ENCODE measurements at regions not wholly inside any gene's neighbourhood (a gene's known extent, or its start where the extent isn't known, plus 50 kb on each side); places are given as distances from the start of the nearest gene placed in this dataset.

- H3K9me3 ChIP-seq: no peaks in the 10 kb centered on the region
- no peak overlapping the region for H3K27ac ChIP-seq
- TF ChIP-seq CTCF (IDR thresholded peaks at IDR 0.05) (no peak), POLR2A (IDR thresholded peaks at IDR 0.05) (no peak)
- DNase-seq: no peak
- H3K4me3 ChIP-seq: no peak overlapping the region
- H3K36me3 ChIP-seq: no peaks in the 10 kb centered on the region
- no peaks in the 10 kb centered on the region for H3K27me3 ChIP-seq
- no peaks in the 10 kb centered on the region for H3K4me1 ChIP-seq
These were observed 548.2 kb downstream of the KCTD12 start for GRCh38 chr13:76338003-76338402.

- H3K27me3 ChIP-seq: no peaks in the 10 kb centered on the region
- no peaks in the 10 kb centered on the region for H3K9me3 ChIP-seq
- H3K4me3 ChIP-seq: no peak overlapping the region
- TF ChIP-seq CTCF (IDR thresholded peaks at IDR 0.05) (no peak), POLR2A (IDR thresholded peaks at IDR 0.05) (no peak)
- no peak for DNase-seq
- H3K4me1 ChIP-seq: no peaks in the 10 kb centered on the region
- no peaks in the 10 kb centered on the region for H3K36me3 ChIP-seq
- H3K27ac ChIP-seq: no peak overlapping the region
These were observed 549.0 kb downstream of the KCTD12 start for GRCh38 chr13:76336889-76337844.

- H3K27ac ChIP-seq: no peak overlapping the region
- H3K27me3 ChIP-seq: no peaks in the 10 kb centered on the region
- no peaks in the 10 kb centered on the region for H3K4me1 ChIP-seq
- no peak for TF ChIP-seq POLR2A (IDR thresholded peaks at IDR 0.05)
- TF ChIP-seq CTCF (IDR thresholded peaks at IDR 0.05): no peak
- DNase-seq: no peak
- no peak overlapping the region for H3K4me3 ChIP-seq
- no peaks in the 10 kb centered on the region for H3K36me3 ChIP-seq
- no peaks in the 10 kb centered on the region for H3K9me3 ChIP-seq
These were observed 550.7 kb downstream of the KCTD12 start for GRCh38 chr13:76335463-76335862.

- Histone ChIP-seq H3K4me3 (no peak overlapping the region), H3K27me3 (no peaks in the 10 kb centered on the region), H3K27ac (no peak overlapping the region), H3K9me3 (no peaks in the 10 kb centered on the region), H3K36me3 (no peaks in the 10 kb centered on the region), H3K4me1 (no peaks in the 10 kb centered on the region)
- DNase-seq: no peak
- TF ChIP-seq CTCF (IDR thresholded peaks at IDR 0.05): no peak
- TF ChIP-seq POLR2A (IDR thresholded peaks at IDR 0.05): no peak
These were observed 554.1 kb downstream of the KCTD12 start for GRCh38 chr13:76331943-76332712.

GRCh38 chr13:76330761-76331160 lies 555.4 kb downstream of the KCTD12 start:
- DNase-seq: no peak
- TF ChIP-seq CTCF (IDR thresholded peaks at IDR 0.05): no peak
- TF ChIP-seq POLR2A (IDR thresholded peaks at IDR 0.05): no peak
- Histone ChIP-seq H3K4me1 (no peaks in the 10 kb centered on the region), H3K4me3 (no peak overlapping the region), H3K27ac (no peak overlapping the region), H3K36me3 (no peaks in the 10 kb centered on the region), H3K9me3 (no peaks in the 10 kb centered on the region), H3K27me3 (no peaks in the 10 kb centered on the region)

All from Peyer's patch (tissue), 4 donors.